HL-60 (cell line): ENCODE measurements at regions not wholly inside any gene's neighbourhood (a gene's known extent, or its start where the extent isn't known, plus 50 kb on each side); places are given as distances from the start of the nearest gene placed in this dataset.

Experiments
- DNase-seq, 2 experiments: peaks; one replicate each; pipeline ENCODE4 v3.0.0-alpha.2; 2010 to 2020; ENCODE audit warnings: low read depth in 1 of 2, low spot score in 1 of 2
- H3K27ac ChIP-seq: fragments of 250-450 bp; sonication (Bioruptor Pico); replicated peaks from 2 replicates; pipeline ENCODE4 v1.5.1; 2020; ENCODE audit warnings: mild to moderate bottlenecking, moderate library complexity
- H3K27me3 ChIP-seq: fragments of 250-450 bp; sonication (Bioruptor Pico); 2 replicates; pipeline ENCODE4 v1.5.1; 2021; ENCODE audit warnings: mild to moderate bottlenecking, moderate library complexity; ENCODE audit not compliant: insufficient read depth, poor library complexity, severe bottlenecking
- H3K4me3 ChIP-seq: replicated peaks from 2 replicates; pipeline ENCODE4 v1.5.1; 2011; ENCODE audit warnings: mild to moderate bottlenecking, control low read depth, low read length; ENCODE audit not compliant: insufficient read depth
- CTCF ChIP-seq: IDR thresholded peaks from one replicate; pipeline ENCODE4 v1.5.1; 2011; ENCODE audit warnings: low read length, control low read depth, inconsistent platforms; ENCODE audit not compliant: insufficient read depth
- GABPA ChIP-seq: IDR thresholded peaks from 2 replicates; pipeline ENCODE4 v1.6.1; 2012; ENCODE audit warnings: low read depth
- POLR2AphosphoS5 ChIP-seq: IDR thresholded peaks from 2 replicates; pipeline ENCODE4 v1.6.1; 2012; ENCODE audit warnings: low read depth
- REST ChIP-seq: IDR thresholded peaks from 2 replicates; pipeline ENCODE4 v1.6.1; 2012; ENCODE audit warnings: low read depth; ENCODE audit not compliant: insufficient replicate concordance
- SPI1 ChIP-seq: IDR thresholded peaks from 2 replicates; pipeline ENCODE4 v1.6.1; 2012; ENCODE audit warnings: low read depth, mild to moderate bottlenecking, borderline replicate concordance

GRCh38 chr12:92197815-92198214 lies 52.2 kb upstream of the BTG1 start:
- Histone ChIP-seq H3K4me3 (no peak overlapping the region), H3K27me3 (no peaks in the 10 kb centered on the region), H3K27ac (no peak overlapping the region)
- TF ChIP-seq GABPA (no peak), CTCF (no peak), POLR2AphosphoS5 (no peak), SPI1 (no peak), REST (no peak)
- DNase-seq = no peak

GRCh38 chr12:92196368-92196767 lies 50.7 kb upstream of the BTG1 start:
- Histone ChIP-seq H3K27me3 (no peaks in the 10 kb centered on the region), H3K27ac (no peak overlapping the region), H3K4me3 (no peak overlapping the region)
- TF ChIP-seq CTCF (no peak), POLR2AphosphoS5 (no peak), GABPA (no peak), SPI1 (no peak), REST (no peak)
- DNase-seq = no peak
